ENCODE measurements at regions not wholly inside any gene's neighbourhood (a gene's known extent, or its start where the extent isn't known, plus 50 kb on each side); places are given as distances from the start of the nearest gene placed in this dataset.
A peak's percentile ranks its signal among the peaks of the same experiment; 100 is the strongest.

- DNase-seq (ENCODE audit: low read depth): no peak
- H3K4me3 ChIP-seq (ENCODE audit: low read depth, low read length): no peak overlapping the region
- no peak for TF ChIP-seq CTCF (IDR thresholded peaks at IDR 0.05; ENCODE audit: low read depth, low read length, missing control alignments)
- in situ Hi-C loops (cut with HindIII; ENCODE audit: low sequenced_read_pairs): no loop called here
Measured at GRCh38 chr2:18993756-18994338, 364.6 kb downstream of the OSR1 start.

DNA sequence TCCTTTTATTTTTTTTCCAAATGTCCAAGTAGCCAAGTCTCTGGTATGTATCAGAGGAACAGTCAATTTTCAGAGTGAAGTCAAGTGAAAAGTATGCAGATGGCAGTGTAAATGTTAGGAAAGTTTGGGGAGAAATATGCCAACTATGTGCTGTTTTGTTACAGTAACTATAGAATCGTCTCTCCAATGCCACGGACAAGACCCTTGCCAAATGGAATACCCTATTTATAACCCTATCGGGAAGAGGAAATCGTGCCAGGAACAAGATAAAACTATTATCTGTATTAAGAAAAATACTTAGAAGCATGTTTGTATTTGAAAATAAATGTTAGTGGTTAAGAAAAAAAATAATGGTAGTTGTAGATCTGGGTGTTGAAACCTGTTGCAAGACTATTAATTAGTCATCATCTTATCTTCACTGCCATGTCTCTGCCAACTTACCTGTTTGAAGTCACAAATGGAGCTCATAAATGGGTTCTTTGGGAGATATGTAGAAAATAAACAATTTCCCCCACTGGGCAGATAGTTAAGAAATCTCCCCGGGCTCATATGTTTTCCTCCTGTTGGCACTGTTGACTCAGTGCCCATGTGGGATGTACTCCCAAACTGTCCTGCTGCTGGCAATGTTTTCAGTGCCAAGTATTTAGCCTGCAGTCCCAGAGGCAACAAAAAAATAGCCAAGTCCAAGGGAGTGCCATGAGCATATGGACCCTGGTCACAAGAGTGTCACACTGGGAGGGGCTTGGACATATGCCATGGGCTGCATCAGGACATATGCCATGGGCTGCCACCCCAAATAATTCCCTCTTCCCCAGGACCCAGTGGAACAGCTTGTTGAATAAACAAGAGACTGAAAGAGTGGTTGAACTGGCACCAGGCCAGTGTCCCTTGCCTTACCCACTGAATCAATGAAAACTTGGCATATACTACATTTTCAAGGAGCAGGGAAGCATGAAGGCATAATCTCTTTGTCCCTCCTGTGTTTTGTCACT lies 366.9 kb downstream of the OSR1 start:
- in situ Hi-C loops (cut with HindIII; ENCODE audit: low sequenced_read_pairs): no loop called here
- no peak overlapping the region for H3K4me3 ChIP-seq (ENCODE audit: low read depth, low read length)

GRCh38 chr2:18988631-18989232 lies 369.7 kb downstream of the OSR1 start:
- no peak for DNase-seq (ENCODE audit: low read depth)
- TF ChIP-seq CTCF (IDR thresholded peaks at IDR 0.05; ENCODE audit: low read depth, low read length, missing control alignments): no peak
- in situ Hi-C loops (cut with HindIII; ENCODE audit: low sequenced_read_pairs): no loop called here
- no peak overlapping the region for H3K4me3 ChIP-seq (ENCODE audit: low read depth, low read length)

More for the DNA sequence above, 366.9 kb downstream of the OSR1 start:
- peak; percentile 53 for DNase-seq (ENCODE audit: low read depth)
- TF ChIP-seq CTCF (IDR thresholded peaks at IDR 0.05; ENCODE audit: low read depth, low read length, missing control alignments): no peak

- in situ Hi-C loops (cut with HindIII; ENCODE audit: low sequenced_read_pairs): no loop called here
- H3K4me3 ChIP-seq (ENCODE audit: low read depth, low read length): no peak overlapping the region
- peak; percentile 30 for TF ChIP-seq CTCF (IDR thresholded peaks at IDR 0.05; ENCODE audit: low read depth, low read length, missing control alignments)
- DNase-seq (ENCODE audit: low read depth): peak; percentile 95
Measured at GRCh38 chr2:18987592-18988073, 370.8 kb downstream of the OSR1 start.

GRCh38 chr2:18987016-18987415 lies 371.4 kb downstream of the OSR1 start:
- in situ Hi-C loops (cut with HindIII; ENCODE audit: low sequenced_read_pairs): no loop called here
- H3K4me3 ChIP-seq (ENCODE audit: low read depth, low read length): no peak overlapping the region
- DNase-seq (ENCODE audit: low read depth): no peak
- TF ChIP-seq CTCF (IDR thresholded peaks at IDR 0.05; ENCODE audit: low read depth, low read length, missing control alignments): no peak

GRCh38 chr2:18986046-18986445 lies 372.4 kb downstream of the OSR1 start:
- TF ChIP-seq CTCF (IDR thresholded peaks at IDR 0.05; ENCODE audit: low read depth, low read length, missing control alignments): no peak

More at GRCh38 chr2:18986046-18986445, 372.4 kb downstream of the OSR1 start:
- DNase-seq (ENCODE audit: low read depth): no peak
- H3K4me3 ChIP-seq (ENCODE audit: low read depth, low read length): no peak overlapping the region
- in situ Hi-C loops (cut with HindIII; ENCODE audit: low sequenced_read_pairs): no loop called here

Data from astrocyte of the cerebellum (primary cell).